ENCODE measurements at regions not wholly inside any gene's neighbourhood (a gene's known extent, or its start where the extent isn't known, plus 50 kb on each side); places are given as distances from the start of the nearest gene placed in this dataset.
"Not testable (repeated sequence)": the region's sequence is repeated elsewhere in the genome, so short reads cannot be mapped to it uniquely, and the experiment has no call there.

DNA sequence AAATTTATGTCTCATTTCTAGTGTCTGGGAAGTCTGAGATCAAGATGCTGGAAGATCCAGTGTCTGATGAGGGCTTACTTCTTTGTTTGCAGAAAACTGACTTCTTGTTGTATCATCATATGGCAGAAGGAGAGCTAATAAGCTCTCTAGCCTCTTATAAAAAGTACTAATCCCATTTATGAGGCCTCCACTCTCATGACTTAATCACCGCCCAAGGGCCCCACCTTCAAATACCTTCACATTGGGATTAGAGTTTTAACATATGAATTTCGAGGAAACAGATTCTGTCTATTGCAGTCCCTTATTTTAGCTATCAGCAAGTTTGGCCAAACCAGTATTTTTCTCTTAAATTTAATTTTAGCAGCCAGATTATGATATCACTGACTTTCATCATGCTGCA lies 150.2 kb upstream of the TMPRSS15 start:
- DNase-seq (ENCODE audit: low spot score) = no peak

DNA sequence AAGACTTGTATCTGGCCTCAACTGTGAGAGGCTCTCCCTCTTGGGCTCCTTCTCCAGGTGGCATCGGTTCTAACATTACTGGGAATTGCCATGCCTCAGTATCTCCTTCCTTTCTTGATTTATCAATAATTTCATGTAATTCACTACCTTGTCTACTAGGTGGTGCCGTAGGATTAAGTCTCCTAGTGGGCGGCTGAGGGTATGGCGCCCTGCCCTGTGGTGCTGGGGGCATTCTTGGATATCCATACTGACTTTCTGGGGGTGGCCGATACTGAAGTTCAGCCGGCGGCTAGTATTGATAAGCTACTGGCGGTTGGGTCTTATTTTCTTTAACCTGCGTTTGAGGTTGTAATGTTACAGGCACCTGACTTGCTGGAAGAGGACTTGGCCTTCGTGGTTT lies 164.2 kb upstream of the TMPRSS15 start:
- not testable (repeated sequence) for DNase-seq (ENCODE audit: low spot score)

- DNase-seq (ENCODE audit: low spot score) = no peak
These were observed 184.5 kb upstream of the TMPRSS15 start for GRCh38 chr21:18588001-18588662.

DNA sequence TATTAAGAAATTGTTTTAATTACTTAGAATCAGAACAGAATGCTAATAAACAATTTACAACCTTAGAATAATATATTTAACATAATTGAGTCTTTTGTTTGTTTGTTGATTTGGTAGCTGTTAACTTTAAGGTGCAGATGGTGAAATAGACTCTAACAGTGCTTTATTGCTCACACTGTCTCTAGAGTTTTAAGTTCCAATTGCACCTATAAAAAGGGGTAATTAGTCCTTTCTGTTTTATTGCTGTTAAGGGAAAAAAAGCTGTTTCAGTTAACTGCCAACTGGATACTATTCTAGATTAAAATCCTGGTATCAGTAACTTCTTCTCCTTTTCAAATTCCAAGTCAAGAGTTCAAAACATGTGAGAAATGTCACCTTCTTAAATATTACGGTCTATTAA lies 197.6 kb upstream of the TMPRSS15 start:
- DNase-seq (ENCODE audit: low spot score) = no peak

DNA sequence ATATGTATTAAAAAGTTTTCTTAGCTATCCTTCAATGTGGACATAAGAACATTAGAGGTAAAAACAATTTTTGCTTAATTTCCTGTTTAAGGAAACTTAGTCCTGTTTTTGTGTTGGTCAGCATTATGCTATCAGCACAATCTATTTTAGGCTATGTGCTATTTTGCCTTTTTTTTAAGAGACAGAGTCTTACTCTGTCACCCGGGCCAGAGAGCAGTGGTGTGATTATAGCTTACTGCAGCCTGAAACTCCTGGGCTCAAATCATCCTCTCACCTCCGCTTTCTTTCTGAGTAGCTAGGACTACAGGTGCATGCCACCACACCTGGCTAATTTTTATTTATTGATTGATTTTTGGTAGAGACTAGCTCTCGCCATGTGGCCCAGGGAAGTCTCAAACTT lies 199.1 kb upstream of the TMPRSS15 start:
- DNase-seq (ENCODE audit: low spot score) = no peak

DNA sequence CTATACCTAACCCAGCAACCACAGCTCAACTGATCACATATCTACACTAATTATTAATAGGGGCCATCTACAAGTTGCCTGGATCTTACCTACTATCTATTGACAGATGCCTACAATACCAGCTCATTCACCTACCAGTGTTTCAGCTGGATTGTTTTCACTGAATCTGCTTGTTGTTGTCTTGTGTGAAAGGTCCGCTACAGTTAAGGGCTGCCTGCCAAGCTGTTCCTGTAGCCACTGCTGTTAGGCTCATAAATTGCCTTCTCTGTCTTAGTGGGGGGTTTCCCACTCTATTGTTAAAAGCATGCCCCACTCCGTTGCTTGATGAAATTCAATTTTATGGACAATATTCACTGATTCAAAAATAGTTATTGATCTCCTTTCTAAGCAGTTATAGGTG lies 199.7 kb upstream of the TMPRSS15 start:
- DNase-seq (ENCODE audit: low spot score) = no peak

- DNase-seq (ENCODE audit: low spot score) = no peak
These were observed 200.4 kb upstream of the TMPRSS15 start for GRCh38 chr21:18603980-18604379.

DNA sequence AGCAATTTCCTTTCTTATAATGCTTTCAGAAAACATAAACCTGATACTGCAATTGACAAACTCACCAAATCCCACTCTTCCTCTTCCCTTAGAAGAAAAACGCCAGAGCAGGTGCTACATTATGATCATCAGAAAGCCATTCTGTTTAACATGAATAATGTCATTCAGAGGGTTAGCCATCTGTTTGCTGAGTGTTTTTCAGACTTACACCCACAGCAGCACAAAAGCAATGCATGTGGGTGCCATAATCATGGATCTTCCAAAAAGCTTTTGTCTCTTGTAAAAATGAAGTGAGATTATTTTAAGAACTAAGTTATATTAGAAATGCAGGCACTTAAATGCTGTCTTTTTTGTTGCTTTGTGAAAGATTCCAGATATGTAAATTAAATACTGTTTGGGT lies 204.6 kb upstream of the TMPRSS15 start:
- DNase-seq (ENCODE audit: low spot score) = no peak

GRCh38 chr21:18614303-18614702 lies 210.7 kb upstream of the TMPRSS15 start:
- no peak for DNase-seq (ENCODE audit: low spot score)

DNA sequence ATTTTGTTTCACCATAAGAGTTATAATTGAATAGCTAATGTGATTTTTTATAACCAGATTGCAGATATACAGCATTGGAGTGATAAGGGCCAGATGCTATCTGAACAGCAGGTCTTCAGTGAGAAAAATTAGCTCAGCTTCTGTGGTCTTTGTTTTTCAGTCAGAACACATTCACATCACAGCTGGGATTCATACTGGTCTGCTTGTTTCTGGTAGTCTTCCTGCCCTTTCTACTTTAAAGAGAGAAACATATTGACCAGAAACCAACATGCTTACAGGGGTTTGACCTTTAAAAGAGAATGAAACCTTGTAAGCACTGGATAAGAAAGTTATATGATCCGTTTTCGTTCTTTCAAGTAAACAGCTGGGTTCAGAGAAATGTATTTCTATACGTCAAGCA lies 213.7 kb upstream of the TMPRSS15 start:
- DNase-seq (ENCODE audit: low spot score) = no peak

DNA sequence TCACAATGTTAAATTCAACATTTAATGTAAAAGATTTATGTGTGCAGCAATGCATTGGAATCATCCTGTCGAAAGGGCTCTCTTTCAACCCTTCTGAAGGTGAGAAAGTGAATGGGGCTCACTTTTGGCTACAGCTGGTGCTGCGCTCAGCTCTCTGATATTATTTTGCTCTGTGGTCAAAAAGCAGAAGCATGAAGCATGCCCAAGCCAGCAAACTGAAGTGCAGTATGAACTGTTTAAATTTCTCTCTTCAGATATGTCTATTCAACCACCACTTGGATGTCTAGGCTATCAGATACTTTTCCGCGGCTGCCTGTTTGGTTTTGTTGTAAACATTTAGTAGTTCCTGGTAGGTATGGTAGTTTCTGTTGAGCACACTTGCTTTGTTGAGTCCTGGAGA lies 216.9 kb upstream of the TMPRSS15 start:
- no peak for DNase-seq (ENCODE audit: low spot score)

DNA sequence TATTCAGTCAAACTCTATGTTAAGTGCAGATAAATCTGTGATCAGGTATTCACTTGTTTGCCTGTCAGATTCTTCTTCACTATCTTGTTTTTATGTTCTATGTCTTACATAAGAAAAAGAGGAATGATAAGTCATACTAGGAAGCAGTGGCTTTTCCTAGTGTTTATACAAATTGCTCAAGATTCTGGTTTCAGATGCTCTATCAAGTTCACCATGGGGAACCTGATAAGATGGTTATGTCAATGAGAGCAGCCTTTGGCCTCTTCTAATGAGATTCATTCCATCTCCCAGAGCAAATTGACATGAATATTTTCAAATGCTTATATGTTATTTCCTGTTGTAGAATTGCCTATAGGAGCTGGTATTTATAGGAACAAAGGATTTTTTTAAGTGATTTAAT lies 218.8 kb upstream of the TMPRSS15 start:
- DNase-seq (ENCODE audit: low spot score) = no peak

- no peak for DNase-seq (ENCODE audit: low spot score)
These were observed 226.9 kb upstream of the TMPRSS15 start for GRCh38 chr21:18630446-18630845.

DNA sequence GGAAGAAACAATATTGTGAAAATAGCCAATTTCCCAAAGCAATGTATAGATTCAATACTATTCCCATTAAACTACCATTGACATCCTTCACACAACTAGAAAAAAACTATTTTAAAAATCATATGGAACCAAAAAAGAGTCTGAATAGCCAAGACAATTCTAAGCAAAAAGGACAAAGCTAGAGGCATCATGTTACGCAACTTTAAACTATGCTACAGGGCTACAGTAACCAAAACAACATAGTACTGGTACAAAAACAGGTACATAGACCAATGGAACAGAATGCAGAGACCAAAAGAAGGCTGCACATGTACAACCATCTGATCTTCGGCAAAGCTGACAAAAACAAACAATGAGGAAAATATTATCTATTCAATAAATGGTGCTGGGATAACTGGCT lies 233.3 kb upstream of the TMPRSS15 start:
- DNase-seq (ENCODE audit: low spot score) = no peak

- no peak for DNase-seq (ENCODE audit: low spot score)
These were observed 242.5 kb upstream of the TMPRSS15 start for GRCh38 chr21:18646116-18646515.

- DNase-seq (ENCODE audit: low spot score) = no peak
These were observed 252.3 kb upstream of the TMPRSS15 start for GRCh38 chr21:18655931-18656330.

GRCh38 chr21:18661842-18662241 lies 258.3 kb upstream of the TMPRSS15 start:
- DNase-seq (ENCODE audit: low spot score) = no peak

- no peak for DNase-seq (ENCODE audit: low spot score)
These were observed 260.1 kb upstream of the TMPRSS15 start for GRCh38 chr21:18663663-18664062.

DNA sequence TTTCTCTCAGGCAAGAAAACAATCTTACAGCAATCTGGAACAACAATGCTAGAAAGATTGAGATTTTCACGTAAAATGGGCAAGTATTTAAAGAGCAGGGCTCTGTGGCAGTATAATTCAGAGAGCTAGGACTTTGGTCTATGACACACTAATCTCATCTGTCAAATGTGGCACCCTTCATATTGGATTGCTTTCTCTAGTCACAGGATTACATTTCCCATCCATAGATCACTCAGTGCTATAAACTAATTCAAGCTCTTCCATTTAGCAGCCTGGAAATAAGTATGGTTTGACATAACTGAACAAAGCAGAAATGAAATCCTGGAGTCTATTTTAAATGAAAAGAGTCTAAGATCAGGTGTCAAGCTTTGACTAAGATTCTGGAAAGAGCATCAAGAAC lies 263.1 kb upstream of the TMPRSS15 start:
- no peak for DNase-seq (ENCODE audit: low spot score)

DNA sequence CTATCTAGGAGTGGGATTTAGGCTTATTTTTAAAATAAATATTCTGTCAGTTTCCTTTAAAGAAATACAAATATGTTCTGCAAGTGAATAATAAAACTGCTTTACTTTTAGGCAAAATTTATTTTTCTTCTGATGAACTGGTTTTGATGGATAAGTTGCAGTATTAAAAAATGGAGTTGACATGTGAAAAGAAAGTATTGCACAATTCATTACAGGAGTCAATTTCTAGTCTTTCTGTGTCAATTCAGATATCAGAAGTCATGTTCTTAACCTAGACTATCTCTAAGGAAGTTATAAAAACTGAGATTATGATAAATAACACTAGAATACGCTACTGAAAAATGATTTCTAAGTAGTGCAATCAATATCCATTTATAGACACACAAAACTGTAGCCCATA lies 270.2 kb upstream of the TMPRSS15 start:
- no peak for DNase-seq (ENCODE audit: low spot score)

DNA sequence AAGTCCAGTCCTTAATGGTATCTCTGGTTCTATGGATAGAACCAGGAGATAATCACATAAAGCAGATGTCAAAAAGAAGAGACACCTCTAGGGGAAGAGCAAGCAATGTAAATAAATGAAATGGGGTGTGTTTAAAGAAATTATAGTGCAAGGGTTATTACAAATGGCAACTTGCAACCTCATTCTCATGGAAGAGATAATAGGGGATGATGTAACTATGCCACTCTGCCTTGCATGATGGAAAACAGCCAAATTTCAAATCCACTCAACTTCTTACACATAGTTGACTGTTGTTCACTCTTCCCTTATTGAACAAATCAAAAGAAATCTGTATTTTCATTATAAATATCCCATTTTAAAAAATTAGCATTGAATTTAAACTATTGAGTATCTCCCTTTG lies 274.0 kb upstream of the TMPRSS15 start:
- DNase-seq (ENCODE audit: low spot score) = no peak

DNA sequence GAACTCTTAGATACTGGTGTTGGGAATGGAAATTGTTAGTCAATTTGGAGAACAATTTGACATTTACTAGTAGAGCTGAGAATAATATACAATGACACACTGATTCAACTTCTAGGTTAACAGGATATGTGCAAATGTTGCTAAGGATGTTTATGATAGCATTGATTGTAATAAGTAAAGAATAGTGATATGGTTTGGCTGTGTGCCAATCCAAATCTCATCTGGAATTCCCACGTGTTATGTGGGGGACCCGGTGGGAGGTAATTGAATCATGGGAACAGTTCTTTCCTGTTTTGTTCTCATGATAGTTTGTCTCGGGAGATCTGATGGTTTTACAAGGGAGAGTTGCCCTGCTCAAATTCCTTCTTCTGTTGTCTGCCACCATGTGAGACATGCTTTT lies 302.4 kb upstream of the TMPRSS15 start:
- DNase-seq (ENCODE audit: low spot score) = no peak

- no peak for DNase-seq (ENCODE audit: low spot score)
These were observed 308.1 kb upstream of the TMPRSS15 start for GRCh38 chr21:18711662-18712061.

GRCh38 chr21:18715606-18716005 lies 312.0 kb upstream of the TMPRSS15 start:
- DNase-seq (ENCODE audit: low spot score) = no peak
